IPS-18c (cell line): ENCODE measurements at regions not wholly inside any gene's neighbourhood (a gene's known extent, or its start where the extent isn't known, plus 50 kb on each side); places are given as distances from the start of the nearest gene placed in this dataset.

Experiments
- H3K4me3 ChIP-seq: 2 replicates; pipeline ENCODE4 v1.7.0; 2013; ENCODE audit warnings: low read depth, mild to moderate bottlenecking, low read length, moderate library complexity; ENCODE audit not compliant: insufficient read depth
- H3K9me3 ChIP-seq: one replicate; pipeline ENCODE4 v1.6.1; 2013; ENCODE audit warnings: mild to moderate bottlenecking, low read length, moderate library complexity; ENCODE audit not compliant: control insufficient read depth, insufficient read depth

GRCh38 chr4:28373601-28374000 is 1513.0 kb downstream of the STIM2 start:
- H3K4me3 ChIP-seq: no peak overlapping the region
- no peaks in the 10 kb centered on the region for H3K9me3 ChIP-seq

GRCh38 chr4:28378109-28378830 is 1517.6 kb downstream of the STIM2 start:
- no peak overlapping the region for H3K4me3 ChIP-seq

GRCh38 chr4:28385801-28386200 is 1525.2 kb downstream of the STIM2 start:
- Histone ChIP-seq H3K4me3 (no peak overlapping the region), H3K9me3 (no peaks in the 10 kb centered on the region)

More at GRCh38 chr4:28378109-28378830, 1517.6 kb downstream of the STIM2 start:
- H3K9me3 ChIP-seq: no peaks in the 10 kb centered on the region

- Histone ChIP-seq H3K9me3 (no peaks in the 10 kb centered on the region), H3K4me3 (no peak overlapping the region)
Observed at GRCh38 chr4:28386776-28387175, 1526.1 kb downstream of the STIM2 start.

- Histone ChIP-seq H3K9me3 (no peaks in the 10 kb centered on the region), H3K4me3 (no peak overlapping the region)
Observed at GRCh38 chr4:28388471-28388870, 1527.8 kb downstream of the STIM2 start.

- H3K9me3 ChIP-seq: no peaks in the 10 kb centered on the region
- H3K4me3 ChIP-seq: no peak overlapping the region
Observed at GRCh38 chr4:28391877-28392276, 1531.2 kb downstream of the STIM2 start.

- peaks cover 3% of the 10 kb centered on the region for H3K9me3 ChIP-seq
Observed at GRCh38 chr4:28402751-28403150, 1542.1 kb downstream of the STIM2 start.

GRCh38 chr4:28421221-28421620 is 1560.6 kb downstream of the STIM2 start:
- Histone ChIP-seq H3K4me3 (no peak overlapping the region), H3K9me3 (no peaks in the 10 kb centered on the region)

More at GRCh38 chr4:28402751-28403150, 1542.1 kb downstream of the STIM2 start:
- H3K4me3 ChIP-seq: no peak overlapping the region

GRCh38 chr4:28426251-28426650 is 1565.6 kb downstream of the STIM2 start:
- Histone ChIP-seq H3K9me3 (no peaks in the 10 kb centered on the region), H3K4me3 (no peak overlapping the region)

- Histone ChIP-seq H3K9me3 (no peaks in the 10 kb centered on the region), H3K4me3 (no peak overlapping the region)
Observed at GRCh38 chr4:28427306-28428085, 1566.9 kb downstream of the STIM2 start.

- no peaks in the 10 kb centered on the region for H3K9me3 ChIP-seq
- H3K4me3 ChIP-seq: no peak overlapping the region
Observed at GRCh38 chr4:28432348-28433025, 1571.8 kb downstream of the STIM2 start.

GRCh38 chr4:28435314-28435713 is 1574.7 kb downstream of the STIM2 start:
- H3K9me3 ChIP-seq: no peaks in the 10 kb centered on the region

GRCh38 chr4:28436191-28437080 is 1575.8 kb downstream of the STIM2 start:
- Histone ChIP-seq H3K9me3 (no peaks in the 10 kb centered on the region), H3K4me3 (no peak overlapping the region)

More at GRCh38 chr4:28435314-28435713, 1574.7 kb downstream of the STIM2 start:
- no peak overlapping the region for H3K4me3 ChIP-seq

- H3K4me3 ChIP-seq: no peak overlapping the region
Observed at GRCh38 chr4:28443371-28443770, 1582.7 kb downstream of the STIM2 start.

GRCh38 chr4:28443801-28444412 is 1583.3 kb downstream of the STIM2 start:
- Histone ChIP-seq H3K9me3 (no peaks in the 10 kb centered on the region), H3K4me3 (no peak overlapping the region)

More at GRCh38 chr4:28443371-28443770, 1582.7 kb downstream of the STIM2 start:
- no peaks in the 10 kb centered on the region for H3K9me3 ChIP-seq

GRCh38 chr4:28444886-28445496 is 1584.3 kb downstream of the STIM2 start:
- H3K9me3 ChIP-seq: no peaks in the 10 kb centered on the region

More at GRCh38 chr4:28444886-28445496, 1584.3 kb downstream of the STIM2 start:
- H3K4me3 ChIP-seq: no peak overlapping the region
